Astrocyte of the spinal cord (primary cell): ENCODE measurements at regions not wholly inside any gene's neighbourhood (a gene's known extent, or its start where the extent isn't known, plus 50 kb on each side); places are given as distances from the start of the nearest gene placed in this dataset.

Source experiments
- DNase-seq: peaks from one replicate; pipeline ENCODE4 v3.0.0; 2011; ENCODE audit warnings: low read depth, low spot score
- H3K4me3 ChIP-seq: 2 replicates; pipeline ENCODE4 v1.5.1; 2011; ENCODE audit warnings: low read depth, mild to moderate bottlenecking, low read length, moderate library complexity
- in situ Hi-C: cut with HindIII; loops from 2 replicates; pipeline ENCODE4 v1.10.0; 2017; ENCODE audit warnings: low sequenced_read_pairs
- TF ChIP-seq, protein P1 (sequence below): IDR thresholded peaks from 2 replicates; pipeline ENCODE4 v1.5.1; 2012; ENCODE audit warnings: low read depth, mild to moderate bottlenecking, low read length, inconsistent platforms

- in situ Hi-C loops, result no loop called here
- H3K4me3 ChIP-seq, result no peak overlapping the region
- no peak for DNase-seq
- TF ChIP-seq, protein P1, sequence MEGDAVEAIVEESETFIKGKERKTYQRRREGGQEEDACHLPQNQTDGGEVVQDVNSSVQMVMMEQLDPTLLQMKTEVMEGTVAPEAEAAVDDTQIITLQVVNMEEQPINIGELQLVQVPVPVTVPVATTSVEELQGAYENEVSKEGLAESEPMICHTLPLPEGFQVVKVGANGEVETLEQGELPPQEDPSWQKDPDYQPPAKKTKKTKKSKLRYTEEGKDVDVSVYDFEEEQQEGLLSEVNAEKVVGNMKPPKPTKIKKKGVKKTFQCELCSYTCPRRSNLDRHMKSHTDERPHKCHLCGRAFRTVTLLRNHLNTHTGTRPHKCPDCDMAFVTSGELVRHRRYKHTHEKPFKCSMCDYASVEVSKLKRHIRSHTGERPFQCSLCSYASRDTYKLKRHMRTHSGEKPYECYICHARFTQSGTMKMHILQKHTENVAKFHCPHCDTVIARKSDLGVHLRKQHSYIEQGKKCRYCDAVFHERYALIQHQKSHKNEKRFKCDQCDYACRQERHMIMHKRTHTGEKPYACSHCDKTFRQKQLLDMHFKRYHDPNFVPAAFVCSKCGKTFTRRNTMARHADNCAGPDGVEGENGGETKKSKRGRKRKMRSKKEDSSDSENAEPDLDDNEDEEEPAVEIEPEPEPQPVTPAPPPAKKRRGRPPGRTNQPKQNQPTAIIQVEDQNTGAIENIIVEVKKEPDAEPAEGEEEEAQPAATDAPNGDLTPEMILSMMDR, result no peak
Observed at GRCh38 chr17:51507444-51507843, 247.1 kb downstream of the UTP18 start.

DNA sequence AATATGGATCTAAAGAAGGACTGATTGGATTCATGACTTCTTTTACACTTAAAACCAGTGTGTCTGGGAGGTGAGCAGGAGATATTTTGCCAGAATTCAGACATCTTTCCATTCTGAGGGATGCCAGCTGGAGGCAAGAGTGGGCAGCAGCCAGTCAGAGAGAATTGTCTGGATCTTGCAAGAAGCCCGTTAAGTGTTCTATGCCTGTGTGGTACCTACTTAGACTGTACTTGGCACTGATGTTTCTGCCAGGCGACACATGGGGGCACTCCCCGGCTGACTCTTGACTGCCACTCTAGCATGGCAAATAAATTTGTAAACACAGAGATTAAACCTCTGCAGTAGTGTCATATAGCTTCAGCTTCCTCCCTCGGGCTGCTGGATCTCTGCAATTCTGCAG is 247.7 kb downstream of the UTP18 start:
- TF ChIP-seq, protein P1, result no peak
- no peak for DNase-seq
- no peak overlapping the region for H3K4me3 ChIP-seq
- in situ Hi-C loops, result no loop called here

GRCh38 chr17:51510940-51511339 is 250.6 kb downstream of the UTP18 start:
- no peak overlapping the region for H3K4me3 ChIP-seq
- no peak for DNase-seq
- TF ChIP-seq, protein P1, result no peak
- in situ Hi-C loops, result no loop called here

- no peak overlapping the region for H3K4me3 ChIP-seq
- no peak for DNase-seq
- TF ChIP-seq, protein P1, result no peak
- in situ Hi-C loops, result no loop called here
Observed at GRCh38 chr17:51512220-51512907, 252.0 kb downstream of the UTP18 start.

- in situ Hi-C loops, result no loop called here
- no peak overlapping the region for H3K4me3 ChIP-seq
- DNase-seq, result no peak
- TF ChIP-seq, protein P1, result no peak
Observed at GRCh38 chr17:51516924-51517323, 256.6 kb downstream of the UTP18 start.

- TF ChIP-seq, protein P1, result no peak
- no peak for DNase-seq
- no peak overlapping the region for H3K4me3 ChIP-seq
- in situ Hi-C loops, result no loop called here
Observed at GRCh38 chr17:51524524-51524923, 264.2 kb downstream of the UTP18 start.
